GM12878 (cell line): ENCODE measurements at regions not wholly inside any gene's neighbourhood (a gene's known extent, or its start where the extent isn't known, plus 50 kb on each side); places are given as distances from the start of the nearest gene placed in this dataset.

Source experiments
- PKNOX1 ChIP-seq: fragments of 450-650 bp; IDR thresholded peaks from 2 replicates; pipeline ENCODE4 v1.6.1; 2016; ENCODE audit warnings: mild to moderate bottlenecking
- POLR2A ChIP-seq: IDR thresholded peaks from 2 replicates; pipeline ENCODE4 v1.6.1; 2011; ENCODE audit warnings: low read depth, mild to moderate bottlenecking, low read length

- TF ChIP-seq POLR2A: no peak
- no peak for TF ChIP-seq PKNOX1
Measured at GRCh38 chr15:81425905-81426304, 51.9 kb upstream of the TMC3 start.
